OCI-M2 (cell line): ENCODE measurements at regions not wholly inside any gene's neighbourhood (a gene's known extent, or its start where the extent isn't known, plus 50 kb on each side); places are given as distances from the start of the nearest gene placed in this dataset.
"Not testable (repeated sequence)": the region's sequence is repeated elsewhere in the genome, so short reads cannot be mapped to it uniquely, and the experiment has no call there.

Experiments used
- DNase-seq: peaks from one replicate; lab custom pipeline; 2025; ENCODE audit not compliant: unreplicated experiment; lab: John Stamatoyannopoulos, UW

DNA sequence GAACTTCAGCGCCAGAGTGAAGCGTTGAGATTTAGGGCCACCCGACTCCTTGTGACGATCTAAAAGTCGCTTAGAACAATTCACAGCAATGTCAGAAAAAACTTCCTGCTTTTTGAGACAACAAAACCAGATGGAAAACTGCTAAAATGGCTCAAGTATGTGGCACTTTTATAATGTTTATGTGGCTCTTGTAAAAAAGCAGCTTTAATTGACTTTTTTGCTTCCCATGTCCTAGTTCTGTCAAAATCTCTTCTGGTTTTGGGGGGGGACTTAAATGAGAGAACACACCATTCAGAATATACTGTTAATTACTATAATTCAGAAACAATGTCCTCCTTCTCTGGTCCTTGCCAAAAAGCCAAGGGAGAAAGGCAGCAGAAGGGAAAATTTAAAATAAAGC lies 154.7 kb upstream of the LSM14A start:
- no peak for DNase-seq

DNA sequence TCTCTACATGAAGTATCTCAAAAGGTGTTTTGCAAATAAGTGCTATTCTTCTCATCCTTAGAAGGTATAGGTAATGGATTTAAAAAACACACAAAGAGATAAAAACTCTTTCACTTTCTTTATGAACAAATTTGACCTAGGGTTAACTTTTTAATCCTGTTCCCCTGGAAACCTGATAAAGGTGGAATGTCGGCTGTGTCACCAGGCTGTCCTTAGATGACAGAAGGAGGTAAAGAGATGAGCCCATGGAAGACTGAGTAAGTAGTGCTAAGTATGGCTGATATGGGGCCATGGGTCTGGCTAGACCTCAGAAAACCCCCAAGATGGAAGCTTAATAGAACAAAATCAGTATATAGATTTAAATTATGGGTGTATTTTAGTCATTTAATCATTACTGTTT lies 153.8 kb upstream of the LSM14A start:
- no peak for DNase-seq

DNA sequence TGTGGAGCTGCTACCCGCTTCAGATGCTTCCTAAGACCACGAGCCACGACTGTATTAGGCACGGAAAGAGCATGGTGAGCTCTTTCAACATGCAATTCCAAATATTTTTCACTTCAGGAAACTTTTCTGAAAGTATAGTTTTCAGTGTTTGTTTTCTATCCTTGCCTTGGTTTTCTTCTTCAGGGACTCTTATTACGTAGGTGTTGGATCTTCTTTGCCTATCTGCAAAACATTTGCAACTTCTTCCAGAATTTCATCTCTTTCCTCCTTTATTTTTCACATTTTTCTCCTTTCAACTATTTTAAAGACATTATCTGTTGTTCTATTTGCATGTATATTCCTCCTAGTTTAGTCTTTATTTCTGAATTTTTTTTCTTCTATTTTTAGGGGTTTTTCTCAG lies 148.9 kb upstream of the LSM14A start:
- no peak for DNase-seq

DNA sequence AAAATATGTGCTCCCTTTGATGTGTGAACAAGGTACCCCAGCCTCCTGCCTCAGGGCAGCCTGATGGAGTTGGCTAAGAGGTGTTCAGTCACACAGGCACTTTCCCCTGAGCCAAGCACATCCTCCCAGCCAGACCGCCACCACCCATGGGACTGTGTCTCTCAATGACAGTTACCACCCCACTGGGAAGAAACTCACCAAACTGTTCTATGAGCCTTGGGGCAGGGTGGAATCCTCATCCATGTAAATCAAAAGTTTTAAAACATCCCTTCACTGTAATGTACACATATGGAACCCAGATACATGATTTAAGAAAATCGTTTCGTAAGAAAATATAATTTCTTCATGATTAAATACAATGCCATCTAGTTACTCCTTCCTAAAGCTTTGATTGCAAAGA lies 138.4 kb upstream of the LSM14A start:
- no peak for DNase-seq

DNA sequence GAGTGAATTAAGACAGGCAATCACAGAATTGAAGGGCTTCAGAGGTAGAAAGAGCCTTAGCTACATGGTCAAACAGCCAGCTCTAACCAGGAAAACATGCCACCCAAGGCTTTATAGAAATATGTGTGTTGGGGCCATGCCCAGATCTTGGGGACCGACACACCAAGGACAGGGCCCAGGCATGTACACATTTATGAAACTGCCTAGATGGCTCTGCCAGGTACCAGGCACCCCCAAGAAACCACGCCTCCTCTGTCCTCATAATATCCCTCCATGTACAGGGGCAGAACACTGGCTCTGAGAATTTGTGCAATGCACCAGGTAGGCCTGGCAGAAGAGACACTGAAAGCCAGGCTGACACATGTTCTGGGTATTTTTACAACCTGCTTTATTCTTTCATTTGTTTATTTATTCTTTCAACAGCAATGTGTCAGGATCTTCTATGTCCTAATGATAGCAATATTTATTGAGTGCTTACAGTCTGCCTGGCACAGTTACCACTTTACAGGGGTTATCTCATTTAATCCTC lies 137.9 kb upstream of the LSM14A start:
- DNase-seq = no peak

DNA sequence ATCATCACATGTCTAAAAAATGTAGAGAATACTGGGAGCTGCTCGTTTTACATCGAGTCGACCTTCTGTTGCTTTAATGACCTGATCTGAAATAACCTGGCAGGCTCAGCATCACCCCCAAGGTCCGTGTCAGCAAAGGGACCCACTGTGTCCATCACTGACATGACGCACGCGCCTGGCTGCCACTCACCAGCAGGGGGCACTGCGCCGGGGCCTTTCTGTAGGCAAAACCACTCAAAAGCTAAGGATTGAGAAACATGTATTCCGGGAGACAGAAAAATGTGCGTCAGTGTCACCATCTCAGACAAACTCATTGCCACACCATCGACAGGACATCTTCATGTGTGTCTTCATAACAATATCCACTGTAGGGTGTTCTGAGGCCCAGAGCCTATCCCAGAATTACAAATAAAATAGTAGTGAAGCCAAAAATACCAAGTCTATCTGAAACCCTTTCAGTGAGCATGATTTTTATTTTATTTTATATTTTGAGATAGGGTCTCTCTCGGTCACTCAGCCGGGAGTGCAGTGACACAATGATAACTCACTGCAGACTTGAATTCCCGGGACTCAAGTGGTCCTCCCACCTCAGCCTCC lies 130.3 kb upstream of the LSM14A start:
- DNase-seq = no peak

DNA sequence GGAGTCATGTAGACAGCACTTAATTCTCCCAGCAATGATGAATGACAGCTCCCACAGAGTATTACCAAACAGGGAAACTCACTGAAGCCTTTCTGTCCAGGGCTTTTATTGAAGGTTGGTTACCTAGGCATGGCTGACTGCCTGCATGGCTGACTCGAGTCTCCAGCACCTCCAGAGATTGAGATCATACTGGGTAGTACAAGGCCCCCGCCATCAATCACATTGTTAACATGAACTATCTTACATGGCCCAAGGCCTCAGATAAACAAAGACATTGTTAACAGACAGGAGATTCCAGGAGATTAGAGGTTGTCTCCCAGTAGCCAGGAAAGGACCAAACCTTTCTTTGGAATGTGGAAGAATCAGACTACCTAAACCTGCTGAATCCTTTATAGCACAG lies 128.3 kb upstream of the LSM14A start:
- DNase-seq = no peak

DNA sequence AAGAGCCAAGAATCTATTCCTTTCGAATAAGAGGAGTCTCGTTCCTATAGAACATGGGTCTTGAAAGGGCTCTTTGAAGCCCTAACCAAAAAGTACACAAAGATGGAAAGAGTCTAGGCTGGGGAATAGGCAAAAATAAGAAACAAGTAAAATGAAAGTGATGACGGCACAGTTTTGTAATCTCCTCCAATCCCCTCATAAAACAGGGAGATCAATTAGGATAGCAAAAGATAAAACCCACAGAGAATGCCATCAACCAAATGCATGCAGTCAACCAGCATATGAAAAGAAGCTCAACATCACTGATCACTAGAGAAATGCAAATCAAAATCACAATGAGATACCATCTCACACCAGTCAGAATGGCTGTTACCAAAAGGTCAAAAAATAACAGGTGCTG lies 122.4 kb upstream of the LSM14A start:
- no peak for DNase-seq

DNA sequence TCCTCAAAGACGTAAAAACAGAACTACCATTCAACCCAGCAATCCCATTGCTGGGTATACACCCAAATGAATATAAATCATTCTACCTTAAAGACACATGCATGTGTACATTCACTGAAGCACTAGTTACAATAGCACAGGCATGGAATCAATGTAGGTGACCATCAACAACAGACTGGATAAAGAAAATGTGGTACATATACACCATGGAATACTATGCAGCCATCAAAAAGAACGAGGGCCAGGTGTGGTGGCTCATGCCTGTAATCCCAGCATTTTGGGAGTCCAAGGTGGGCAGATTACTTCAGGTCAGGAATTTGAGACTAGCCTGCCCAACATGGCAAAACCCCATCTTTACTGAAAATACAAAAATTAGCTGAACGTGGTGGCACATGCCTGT lies 121.9 kb upstream of the LSM14A start:
- DNase-seq = not testable (repeated sequence)

DNA sequence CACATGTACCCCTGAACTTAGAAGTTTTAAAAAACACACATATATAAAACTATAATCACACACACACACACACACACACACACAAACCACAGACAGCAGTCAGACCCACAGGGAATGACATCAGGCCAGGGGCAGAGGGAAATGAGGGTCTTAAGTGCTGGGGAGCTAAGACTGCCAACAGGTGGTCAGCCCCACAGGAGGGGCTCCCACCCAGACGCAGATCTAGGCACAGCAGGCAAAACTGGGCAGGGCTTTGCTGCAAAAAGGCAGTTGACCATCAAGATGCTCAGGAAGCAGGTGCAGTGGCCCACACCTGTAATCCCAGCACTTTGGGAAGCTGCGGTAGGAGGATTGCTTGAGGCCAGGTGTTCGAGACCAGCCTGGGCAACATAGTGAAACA lies 121.0 kb upstream of the LSM14A start:
- DNase-seq = no peak

DNA sequence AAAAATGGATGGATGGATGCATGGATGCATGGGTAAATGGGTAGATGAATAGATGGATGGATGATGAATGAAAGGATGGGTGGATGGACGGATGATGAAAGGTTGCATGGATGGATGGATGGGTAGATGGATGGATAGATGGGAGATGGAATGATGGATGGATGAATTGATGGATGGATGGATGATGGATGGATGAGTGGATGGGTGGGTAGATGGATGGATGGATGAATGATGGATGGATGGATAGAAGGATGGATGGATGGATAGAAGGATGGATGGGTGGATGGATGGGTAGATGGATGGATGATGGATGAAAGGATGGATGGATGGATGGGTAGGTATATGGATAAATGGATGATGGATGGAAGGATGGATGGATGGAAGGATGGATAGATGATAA lies 115.1 kb upstream of the LSM14A start:
- no peak for DNase-seq

DNA sequence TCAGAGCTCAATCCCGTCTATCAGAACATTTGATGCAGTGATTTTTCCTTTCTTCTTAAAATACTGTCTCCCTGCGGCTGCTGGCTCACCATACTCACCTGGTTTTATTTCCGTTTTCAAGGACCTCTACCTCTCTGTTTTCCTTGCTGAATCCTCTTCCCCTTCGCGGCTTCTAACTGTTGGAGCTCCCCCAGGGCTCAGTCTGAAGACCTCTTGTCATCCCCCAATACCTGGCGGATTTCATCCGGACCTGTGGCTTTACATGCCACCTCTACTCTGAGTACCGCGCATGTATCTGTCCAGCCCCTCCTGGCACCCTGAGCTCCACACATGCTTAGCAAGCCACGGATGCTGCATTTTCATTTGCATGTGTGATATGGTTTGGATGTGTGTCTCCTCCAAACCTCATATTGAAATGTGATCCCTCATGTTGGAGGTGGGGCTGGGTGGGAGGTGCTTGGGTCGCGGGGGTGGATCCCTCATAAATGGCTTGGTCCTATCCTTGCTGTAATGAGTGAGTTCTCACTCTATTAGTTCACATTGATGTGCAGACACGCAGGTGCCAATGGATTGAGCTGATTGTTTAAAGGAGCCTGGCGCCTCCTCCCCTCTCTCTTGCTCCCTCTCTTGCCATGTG lies 106.2 kb upstream of the LSM14A start:
- DNase-seq = no peak

DNA sequence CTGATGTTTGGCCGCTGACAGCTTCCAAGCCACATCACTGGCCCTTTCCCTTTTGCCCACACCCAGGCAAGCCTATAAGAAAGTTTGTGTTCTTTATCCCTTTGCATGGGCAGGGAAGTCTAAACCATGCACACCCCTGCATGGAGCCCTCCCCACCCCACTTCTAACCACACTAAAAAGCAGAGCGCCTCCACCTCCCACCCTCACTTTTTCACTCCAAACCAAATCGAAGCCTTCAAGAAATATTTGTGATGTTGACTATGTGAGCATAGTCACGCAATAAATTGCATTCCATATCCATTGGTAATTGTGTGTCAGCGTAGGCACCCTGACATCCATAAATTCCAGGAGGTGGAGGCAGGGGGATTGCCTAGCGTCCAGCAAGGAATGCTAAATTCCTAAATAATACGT lies 104.4 kb upstream of the LSM14A start:
- no peak for DNase-seq

DNA sequence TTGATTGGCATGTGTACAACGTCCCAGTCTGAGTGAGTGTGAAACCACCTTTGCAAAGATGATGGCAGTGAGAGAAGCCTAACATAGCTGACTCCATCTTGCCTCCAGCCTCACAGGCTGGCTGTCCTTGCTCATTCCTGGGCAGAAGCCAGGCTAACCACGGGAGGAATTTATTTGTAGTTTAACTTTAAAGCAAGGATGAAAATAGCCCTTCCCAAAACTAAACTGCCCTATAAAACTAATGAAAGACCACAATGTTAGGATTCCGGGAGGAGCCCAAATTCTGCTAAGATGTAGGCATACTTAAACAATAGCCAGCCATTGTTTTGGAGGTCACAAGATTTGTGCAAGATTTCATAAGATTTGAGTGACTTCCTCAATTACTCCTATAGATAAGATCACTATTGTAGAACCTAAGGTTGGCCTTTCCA lies 96.6 kb upstream of the LSM14A start:
- DNase-seq = no peak

DNA sequence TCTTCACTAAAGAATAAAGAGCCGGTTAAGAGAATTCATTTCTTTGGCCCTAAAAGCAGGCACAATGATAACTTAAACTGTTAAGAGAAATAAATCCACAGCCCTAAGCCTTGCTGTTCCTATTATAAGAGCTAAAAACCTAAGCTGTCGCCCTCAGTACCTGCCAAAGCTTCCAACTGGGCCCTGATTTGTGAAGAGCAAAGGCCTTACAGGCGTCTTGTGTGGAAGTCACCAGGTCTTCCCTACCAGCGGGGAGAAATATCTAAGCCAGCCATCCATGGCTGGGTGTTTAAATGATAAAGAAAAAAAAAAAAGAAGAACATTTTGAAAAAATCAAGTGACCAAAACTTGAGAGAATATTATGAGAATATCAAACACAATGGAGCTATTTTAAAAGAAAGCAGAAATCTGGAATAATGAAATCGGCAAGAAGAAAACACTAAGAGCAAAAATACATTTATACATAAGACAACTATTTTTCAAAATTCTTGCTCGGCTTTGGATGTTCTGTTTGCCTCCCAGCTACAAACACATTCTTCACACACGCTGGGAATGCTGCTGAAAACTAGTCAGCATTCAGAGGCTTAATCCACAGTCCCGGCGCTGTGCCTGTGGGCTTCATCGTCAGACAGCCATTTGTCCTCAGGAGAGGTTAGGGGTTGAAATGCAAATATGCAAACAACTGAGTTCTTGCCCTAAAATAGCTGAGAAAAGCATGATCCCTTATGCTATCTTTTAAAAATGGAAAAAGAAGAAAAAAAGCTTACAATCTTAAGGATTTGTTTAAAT lies 89.8 kb upstream of the LSM14A start:
- no peak for DNase-seq

DNA sequence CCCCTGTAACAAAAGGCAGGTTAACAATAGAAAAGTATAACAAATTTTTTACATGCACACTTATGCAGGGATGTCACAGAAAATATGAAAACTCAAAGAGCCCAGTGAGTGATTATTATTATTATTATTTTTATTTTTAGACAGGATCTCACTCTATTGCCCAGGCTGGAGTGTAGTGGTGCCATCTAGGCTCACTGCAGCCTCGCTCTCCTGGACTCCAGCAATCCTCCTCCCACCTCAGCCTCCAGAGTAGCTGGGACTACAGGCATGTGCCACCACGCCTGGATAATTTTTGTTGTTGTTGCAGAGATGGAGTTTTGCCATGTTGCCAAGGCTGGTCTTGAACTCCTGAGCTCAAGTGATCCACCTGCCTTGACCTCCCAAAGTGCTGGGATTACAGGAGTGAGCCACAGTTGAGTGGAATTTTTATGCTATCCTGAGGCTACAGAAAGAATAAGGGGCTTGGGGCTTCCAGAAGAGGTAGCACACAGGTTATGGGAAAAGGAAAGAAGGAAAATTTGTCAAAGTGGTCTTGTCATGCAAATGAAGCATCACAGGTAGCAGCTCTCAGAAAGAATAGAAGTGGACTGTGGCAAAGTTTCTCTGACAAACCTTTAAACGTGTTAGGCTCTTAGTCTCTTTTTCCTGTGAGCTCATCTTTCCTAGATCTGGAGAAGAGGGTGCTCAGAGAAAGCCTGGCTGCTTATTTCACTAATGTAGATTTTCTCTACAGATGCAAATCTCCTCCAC lies 87.7 kb upstream of the LSM14A start:
- DNase-seq = no peak

DNA sequence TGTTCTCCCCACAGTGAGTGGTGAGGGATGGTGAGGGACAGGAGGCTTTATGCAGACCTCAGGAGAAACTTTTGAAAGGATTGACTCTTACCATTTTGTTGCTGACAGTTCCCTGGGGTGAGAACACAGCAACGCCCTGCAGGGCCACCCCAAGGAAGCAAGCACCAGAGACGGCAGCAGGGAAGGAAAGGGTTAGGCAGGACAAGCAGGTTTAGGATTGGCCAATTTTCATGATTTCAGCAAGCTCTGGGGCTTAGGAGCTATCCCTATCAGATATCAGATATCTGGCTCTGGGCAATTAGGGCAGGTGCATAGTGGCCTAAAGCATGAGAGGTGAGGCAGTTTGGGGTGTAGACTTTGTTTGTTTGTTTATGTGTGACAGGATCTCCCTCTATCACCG lies 87.0 kb upstream of the LSM14A start:
- DNase-seq = no peak

DNA sequence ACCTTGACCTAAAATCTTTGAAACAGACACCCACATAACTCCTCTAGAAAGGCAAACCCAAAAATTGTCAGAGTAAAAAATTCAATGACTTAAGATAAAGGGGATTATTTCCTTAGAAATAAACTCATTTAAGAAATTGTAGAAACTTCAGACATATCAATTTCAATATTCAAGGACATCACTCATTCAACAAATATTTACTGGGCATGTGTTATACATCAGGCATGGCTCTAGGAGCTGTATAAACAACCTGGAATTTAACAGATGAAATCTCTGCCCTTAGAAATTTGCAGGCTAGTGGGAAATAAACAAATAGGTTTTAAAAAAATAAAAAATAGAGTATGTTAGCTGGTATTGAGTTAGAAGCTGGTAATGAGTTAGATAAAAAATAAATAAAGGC lies 84.0 kb upstream of the LSM14A start:
- DNase-seq = no peak

DNA sequence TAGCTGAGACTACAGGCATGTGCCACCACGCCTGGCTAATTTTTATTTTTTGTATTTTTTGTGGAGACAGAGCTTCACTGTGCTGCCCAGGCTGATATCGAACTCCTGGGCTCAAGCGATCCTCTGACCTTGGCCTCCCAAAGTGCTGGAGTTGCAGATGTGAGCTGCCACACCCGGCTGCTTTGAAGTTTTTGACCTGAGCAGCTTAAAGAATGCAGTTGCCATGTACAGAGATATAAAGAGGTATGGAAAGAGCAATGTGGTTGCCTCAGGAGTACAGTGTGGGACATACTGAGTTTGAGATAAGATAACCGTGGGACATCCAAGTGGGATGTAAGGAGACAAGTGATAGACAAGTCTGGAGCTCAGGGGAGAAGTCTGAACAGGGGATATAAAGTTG lies 82.7 kb upstream of the LSM14A start:
- DNase-seq = no peak

DNA sequence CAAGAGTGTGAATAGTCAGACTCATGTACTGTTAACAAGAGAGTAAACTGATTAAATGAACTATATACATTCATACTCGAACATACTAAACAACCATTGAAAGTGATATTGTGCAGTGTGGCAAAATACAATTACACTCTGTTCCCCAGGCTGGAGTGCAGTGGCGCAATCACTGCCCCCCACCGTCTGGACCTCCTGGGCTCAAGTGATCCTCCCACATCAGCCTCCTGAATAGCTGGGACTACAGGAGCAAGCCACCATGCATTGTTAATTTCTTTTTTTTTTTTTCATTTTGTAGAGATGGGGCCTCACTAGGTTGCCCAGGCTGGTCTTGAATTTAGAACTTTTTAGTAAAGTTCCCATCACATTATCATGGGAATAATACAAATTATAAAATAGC lies 77.3 kb upstream of the LSM14A start:
- DNase-seq = no peak

DNA sequence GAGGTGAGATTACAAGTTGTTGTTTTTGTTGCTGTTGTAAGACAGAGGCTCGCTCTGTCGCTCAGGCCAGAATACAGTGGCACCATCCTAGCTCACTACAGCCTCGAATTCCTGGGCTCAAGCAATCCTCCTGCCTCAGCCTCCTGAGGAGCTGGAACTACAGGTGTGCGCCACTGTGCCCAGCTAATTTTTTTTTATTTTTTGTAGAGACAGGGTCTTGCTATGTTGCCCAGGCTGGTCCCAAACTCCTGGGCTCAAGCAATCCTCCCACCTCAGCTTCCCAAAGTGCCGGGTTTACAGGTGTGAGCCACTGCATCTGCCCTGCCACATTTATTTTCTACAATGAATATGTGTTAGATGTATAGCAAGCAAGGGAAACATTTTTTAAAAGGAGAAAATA lies 76.9 kb upstream of the LSM14A start:
- DNase-seq = not testable (repeated sequence)
